K562 (cell line): ENCODE measurements at regions not wholly inside any gene's neighbourhood (a gene's known extent, or its start where the extent isn't known, plus 50 kb on each side); places are given as distances from the start of the nearest gene placed in this dataset.

Experiments used
- CREB1 ChIP-seq, 2 experiments: sonication (generic) in 1 of 2; formaldehyde crosslinking in 1 of 2; IDR thresholded peaks; 2 replicates each; pipeline versions ENCODE4 v1.6.1 to v1.8.0; 2012 to 2022; ENCODE audit warnings: inconsistent platforms in 1 of 2, mild to moderate bottlenecking in 1 of 2, missing genetic modification reagents in 1 of 2, moderate library complexity in 1 of 2
- FOXJ2 ChIP-seq: fragments of 200-800 bp; sonication (Bioruptor generic); IDR thresholded peaks from 2 replicates; pipeline ENCODE4 v1.6.1; 2016; ENCODE audit warnings: missing genetic modification characterization, missing compliant biosample characterization
- FOXJ3 ChIP-seq: sonication (generic); formaldehyde crosslinking; IDR thresholded peaks from 2 replicates; pipeline ENCODE4 v1.4.0; 2020; ENCODE audit warnings: mild to moderate bottlenecking, missing genetic modification reagents
- GABPA ChIP-seq: fragments of 200-800 bp; sonication (Bioruptor generic); conservative IDR thresholded peaks from 2 replicates; pipeline ENCODE4 v1.6.1; 2016; ENCODE audit warnings: low read depth, missing genetic modification characterization, missing compliant biosample characterization
- KAT8 ChIP-seq: fragments of 450-650 bp; IDR thresholded peaks from 2 replicates; pipeline ENCODE4 v1.6.1; 2016; ENCODE audit warnings: low read depth, mild to moderate bottlenecking
- POLR2A ChIP-seq: fragments of 450-650 bp; conservative IDR thresholded peaks from 2 replicates; pipeline ENCODE4 v1.6.1; 2016
- TF ChIP-seq, protein P1 (sequence below), 2 experiments: IDR thresholded peaks; 2 replicates each; pipeline ENCODE4 v1.6.1; 2012; ENCODE audit warnings: improper control_type of control experiment in 2 of 2, low read depth in 2 of 2, low read length in 2 of 2, borderline replicate concordance in 1 of 2
- TF ChIP-seq, protein P2 (sequence below), 2 experiments: fragments of 450-650 bp; IDR thresholded peaks; 2 replicates each; pipeline ENCODE4 v1.6.1; 2016; ENCODE audit warnings: mild to moderate bottlenecking in 2 of 2, borderline replicate concordance in 1 of 2, low read depth in 1 of 2, moderate library complexity in 1 of 2

DNA sequence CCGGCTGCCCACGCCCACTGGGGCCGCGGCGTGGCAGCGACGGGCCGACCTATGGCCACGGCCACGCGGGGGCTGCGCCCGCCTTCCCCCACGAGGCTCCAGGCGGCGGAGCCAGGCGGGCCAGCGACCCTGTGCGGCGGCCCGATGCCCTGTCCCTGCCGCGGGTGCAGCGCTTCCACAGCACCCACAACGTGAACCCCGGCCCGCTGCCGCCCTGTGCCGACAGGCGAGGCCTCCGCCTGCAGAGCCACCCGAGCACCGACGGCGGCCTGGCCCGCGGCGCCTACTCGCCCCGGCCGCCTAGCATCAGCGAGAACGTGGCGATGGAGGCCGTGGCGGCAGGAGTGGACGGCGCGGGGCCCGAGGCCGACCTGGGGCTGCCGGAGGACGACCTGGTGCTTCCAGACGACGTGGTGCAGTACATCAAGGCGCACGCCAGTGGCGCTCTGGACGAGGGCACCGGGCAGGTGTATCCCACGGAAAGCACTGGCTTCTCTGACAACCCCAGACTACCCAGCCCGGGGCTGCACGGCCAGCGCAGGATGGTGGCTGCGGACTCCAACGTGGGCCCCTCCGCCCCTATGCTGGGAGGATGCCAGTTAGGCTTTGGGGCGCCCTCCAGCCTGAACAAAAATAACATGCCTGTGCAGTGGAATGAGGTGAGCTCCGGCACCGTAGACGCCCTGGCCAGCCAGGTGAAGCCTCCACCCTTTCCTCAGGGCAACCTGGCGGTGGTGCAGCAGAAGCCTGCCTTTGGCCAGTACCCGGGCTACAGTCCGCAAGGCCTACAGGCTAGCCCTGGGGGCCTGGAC is 253.2 kb downstream of the GLI2 start:
- TF ChIP-seq POLR2A (no peak), FOXJ3 (CRISPR knock-in tag) (no peak), CREB1 (IDR thresholded peaks at IDR 0.05) (no peak), CREB1 (CRISPR knock-in tag; IDR thresholded peaks at IDR 0.05) (no peak), FOXJ2 (no peak), KAT8 (no peak), GABPA (tag) (no peak)
- TF ChIP-seq, protein P1, sequence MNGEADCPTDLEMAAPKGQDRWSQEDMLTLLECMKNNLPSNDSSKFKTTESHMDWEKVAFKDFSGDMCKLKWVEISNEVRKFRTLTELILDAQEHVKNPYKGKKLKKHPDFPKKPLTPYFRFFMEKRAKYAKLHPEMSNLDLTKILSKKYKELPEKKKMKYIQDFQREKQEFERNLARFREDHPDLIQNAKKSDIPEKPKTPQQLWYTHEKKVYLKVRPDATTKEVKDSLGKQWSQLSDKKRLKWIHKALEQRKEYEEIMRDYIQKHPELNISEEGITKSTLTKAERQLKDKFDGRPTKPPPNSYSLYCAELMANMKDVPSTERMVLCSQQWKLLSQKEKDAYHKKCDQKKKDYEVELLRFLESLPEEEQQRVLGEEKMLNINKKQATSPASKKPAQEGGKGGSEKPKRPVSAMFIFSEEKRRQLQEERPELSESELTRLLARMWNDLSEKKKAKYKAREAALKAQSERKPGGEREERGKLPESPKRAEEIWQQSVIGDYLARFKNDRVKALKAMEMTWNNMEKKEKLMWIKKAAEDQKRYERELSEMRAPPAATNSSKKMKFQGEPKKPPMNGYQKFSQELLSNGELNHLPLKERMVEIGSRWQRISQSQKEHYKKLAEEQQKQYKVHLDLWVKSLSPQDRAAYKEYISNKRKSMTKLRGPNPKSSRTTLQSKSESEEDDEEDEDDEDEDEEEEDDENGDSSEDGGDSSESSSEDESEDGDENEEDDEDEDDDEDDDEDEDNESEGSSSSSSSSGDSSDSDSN (IDR thresholded peaks at IDR 0.05; ENCODE audit: borderline replicate concordance in 1 of 2, low read depth in 2 of 2, low read length in 2 of 2): no peak
- TF ChIP-seq, protein P2, sequence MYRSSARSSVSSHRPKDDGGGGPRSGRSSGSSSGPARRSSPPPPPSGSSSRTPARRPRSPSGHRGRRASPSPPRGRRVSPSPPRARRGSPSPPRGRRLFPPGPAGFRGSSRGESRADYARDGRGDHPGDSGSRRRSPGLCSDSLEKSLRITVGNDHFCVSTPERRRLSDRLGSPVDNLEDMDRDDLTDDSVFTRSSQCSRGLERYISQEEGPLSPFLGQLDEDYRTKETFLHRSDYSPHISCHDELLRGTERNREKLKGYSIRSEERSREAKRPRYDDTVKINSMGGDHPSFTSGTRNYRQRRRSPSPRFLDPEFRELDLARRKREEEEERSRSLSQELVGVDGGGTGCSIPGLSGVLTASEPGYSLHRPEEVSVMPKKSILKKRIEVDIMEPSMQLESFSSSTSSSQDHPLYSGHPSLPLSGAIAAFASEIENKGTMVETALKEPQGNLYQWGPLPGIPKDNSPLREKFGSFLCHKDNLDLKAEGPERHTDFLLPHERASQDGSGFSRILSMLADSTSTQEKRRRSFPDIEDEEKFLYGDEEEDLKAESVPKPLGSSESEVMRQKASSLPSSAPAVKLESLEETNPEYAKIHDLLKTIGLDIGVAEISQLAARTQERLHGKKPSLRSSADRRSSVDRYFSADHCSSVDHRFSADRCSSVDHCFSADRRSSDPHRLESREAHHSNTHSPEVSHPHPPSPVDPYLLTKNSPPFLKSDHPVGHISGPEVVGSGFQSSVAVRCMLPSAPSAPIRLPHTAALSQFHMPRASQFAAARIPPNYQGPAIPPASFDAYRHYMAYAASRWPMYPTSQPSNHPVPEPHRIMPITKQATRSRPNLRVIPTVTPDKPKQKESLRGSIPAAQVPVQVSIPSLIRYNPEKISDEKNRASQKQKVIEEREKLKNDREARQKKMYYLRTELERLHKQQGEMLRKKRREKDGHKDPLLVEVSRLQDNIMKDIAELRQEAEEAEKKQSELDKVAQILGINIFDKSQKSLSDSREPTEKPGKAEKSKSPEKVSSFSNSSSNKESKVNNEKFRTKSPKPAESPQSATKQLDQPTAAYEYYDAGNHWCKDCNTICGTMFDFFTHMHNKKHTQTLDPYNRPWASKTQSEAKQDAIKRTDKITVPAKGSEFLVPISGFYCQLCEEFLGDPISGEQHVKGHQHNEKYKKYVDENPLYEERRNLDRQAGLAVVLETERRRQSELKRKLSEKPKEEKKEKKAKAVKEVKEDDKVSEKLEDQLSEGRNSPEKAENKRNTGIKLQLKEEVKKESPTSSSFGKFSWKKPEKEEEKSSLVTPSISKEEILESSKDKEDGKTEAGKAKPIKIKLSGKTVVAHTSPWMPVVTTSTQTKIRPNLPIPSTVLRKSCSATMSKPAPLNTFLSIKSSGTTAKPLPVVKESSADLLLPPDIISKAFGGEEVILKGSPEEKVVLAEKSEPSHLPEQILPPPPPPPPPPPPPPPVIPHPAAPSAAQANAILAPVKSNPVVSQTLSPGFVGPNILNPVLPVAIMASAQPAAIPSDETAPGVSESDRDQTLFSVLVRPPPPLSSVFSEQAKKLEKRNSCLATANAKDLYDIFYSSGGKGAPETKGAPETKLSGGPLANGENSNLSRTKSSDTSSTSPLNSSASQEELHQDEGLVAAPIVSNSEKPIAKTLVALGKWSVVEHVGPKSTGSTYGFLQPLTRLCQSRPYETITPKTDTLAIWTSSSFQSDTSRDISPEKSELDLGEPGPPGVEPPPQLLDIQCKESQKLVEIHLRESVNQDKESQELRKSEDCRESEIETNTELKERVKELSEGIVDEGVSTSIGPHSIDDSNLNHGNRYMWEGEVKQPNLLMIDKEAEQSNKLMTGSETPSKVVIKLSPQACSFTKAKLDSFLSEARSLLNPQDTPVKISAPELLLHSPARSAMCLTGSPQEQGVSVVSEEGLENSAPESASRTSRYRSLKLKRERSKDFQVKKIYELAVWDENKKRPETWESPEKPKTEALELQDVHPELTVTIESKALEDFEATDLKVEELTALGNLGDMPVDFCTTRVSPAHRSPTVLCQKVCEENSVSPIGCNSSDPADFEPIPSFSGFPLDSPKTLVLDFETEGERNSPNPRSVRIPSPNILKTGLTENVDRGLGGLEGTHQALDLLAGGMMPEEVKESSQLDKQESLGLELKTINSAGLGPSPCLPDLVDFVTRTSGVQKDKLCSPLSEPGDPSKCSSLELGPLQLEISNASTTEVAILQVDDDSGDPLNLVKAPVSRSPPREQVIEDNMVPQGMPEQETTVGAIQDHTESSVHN (IDR thresholded peaks at IDR 0.05; ENCODE audit: borderline replicate concordance in 1 of 2, low read depth in 1 of 2): no peak
